ENCODE measurements at regions not wholly inside any gene's neighbourhood (a gene's known extent, or its start where the extent isn't known, plus 50 kb on each side); places are given as distances from the start of the nearest gene placed in this dataset.
"Not testable (repeated sequence)": the region's sequence is repeated elsewhere in the genome, so short reads cannot be mapped to it uniquely, and the experiment has no call there.

DNA sequence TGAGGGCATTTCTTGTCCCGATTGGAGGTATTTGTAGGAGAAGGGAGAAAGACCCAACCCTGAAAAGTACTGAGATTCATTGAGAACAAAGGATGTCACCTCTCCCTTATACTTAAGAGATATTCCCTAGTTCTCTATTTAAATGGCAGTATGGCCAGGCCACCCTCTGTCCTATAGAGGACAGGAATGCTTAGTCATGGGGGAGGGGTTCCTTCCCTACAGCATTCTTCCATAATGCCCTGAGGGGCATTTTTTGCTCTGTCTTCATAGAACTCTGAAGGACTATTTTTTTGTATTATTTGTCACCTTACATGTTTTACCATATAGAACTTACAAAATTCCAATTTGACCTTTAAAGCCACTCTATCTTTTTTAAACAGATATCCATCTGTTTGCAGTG is 176.3 kb downstream of the TMEM161B start:
- no peak for DNase-seq (ENCODE audit: low spot score)

DNA sequence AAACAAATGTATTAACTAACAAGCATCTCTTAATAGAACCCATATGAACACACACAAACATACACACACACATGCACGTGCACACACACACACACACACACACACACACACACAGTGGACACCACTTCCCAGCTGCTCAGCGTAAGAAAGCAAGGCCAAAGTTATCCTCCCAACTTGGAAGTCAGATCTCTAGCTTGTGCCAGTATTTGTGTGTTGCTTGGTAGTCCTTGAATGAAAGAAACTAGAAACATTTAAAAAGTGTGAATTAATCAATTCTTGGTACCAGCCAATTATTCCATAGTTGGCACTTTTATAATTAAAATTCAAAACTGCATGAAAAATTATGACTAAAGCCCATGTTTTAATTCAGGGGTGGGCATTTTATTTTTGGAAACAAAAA is 178.1 kb downstream of the TMEM161B start:
- DNase-seq (ENCODE audit: low spot score) = no peak

DNA sequence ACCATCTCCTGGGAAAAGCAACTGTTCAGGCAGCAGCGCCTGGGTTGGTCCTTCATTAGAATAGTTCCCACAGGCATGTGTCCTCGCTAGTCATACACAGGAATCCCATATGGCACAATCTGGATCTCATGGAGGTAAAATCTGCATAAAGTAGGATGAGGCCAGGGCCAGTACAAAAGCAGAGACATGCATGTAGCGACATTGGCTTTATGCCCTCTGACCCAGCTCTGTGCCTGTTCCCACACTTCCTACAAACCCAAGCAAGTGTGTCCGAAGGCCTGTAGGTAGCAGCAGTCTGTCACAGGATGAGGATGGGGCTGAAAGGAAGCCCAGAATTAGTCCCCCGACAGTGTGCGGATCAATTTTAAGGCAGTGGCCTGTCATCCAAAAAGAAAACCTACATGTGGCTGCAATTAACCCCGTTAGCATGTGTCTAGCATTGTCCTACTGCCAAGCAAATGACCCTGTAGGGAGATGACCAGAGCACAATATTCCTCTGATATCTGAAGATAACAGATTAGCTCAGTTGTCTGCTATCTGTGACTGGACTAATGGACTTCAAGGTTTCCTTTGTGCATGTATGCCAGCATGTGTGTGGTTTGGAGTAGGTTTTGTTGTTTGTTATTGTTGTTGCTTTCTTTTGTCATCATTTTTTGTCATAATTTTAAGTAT is 178.8 kb downstream of the TMEM161B start:
- no peak for DNase-seq (ENCODE audit: low spot score)

DNA sequence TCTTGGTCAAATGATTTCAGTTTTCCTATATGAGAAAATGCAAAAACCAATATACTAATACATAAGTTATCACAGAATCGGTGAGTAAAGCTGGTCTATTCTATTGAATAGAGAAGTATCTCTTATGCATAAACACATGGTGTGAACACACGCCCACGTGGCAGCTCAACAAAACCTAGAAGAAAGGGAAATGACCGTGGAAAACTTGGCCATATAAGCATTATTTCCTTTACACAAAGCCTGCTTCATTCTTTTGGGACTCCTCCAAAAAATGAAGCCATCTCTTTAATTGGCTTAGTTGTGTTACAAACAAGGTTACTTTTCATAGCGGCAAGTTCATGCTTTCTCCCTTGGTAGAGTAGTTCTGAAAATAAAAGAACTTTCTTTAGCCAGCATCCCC is 183.2 kb downstream of the TMEM161B start:
- no peak for DNase-seq (ENCODE audit: low spot score)

DNA sequence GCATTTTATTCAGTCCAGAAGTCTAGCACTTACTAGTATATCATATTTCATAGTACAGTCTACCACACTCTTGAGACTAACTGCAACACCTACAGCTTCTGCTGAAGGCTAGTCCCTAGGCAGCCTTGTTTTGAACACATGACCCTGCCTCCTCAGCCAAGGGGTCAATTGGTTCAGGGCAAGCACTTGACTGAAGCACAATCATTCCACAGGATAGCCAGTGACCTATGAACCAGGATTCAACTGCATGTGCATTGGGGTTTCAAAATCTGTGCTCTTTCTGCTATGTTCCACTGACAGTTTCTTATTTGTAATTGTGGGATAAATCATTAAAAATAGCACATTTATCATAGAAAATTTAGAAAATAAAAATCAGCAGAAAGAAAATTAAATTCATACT is 186.8 kb downstream of the TMEM161B start:
- DNase-seq (ENCODE audit: low spot score) = no peak

DNA sequence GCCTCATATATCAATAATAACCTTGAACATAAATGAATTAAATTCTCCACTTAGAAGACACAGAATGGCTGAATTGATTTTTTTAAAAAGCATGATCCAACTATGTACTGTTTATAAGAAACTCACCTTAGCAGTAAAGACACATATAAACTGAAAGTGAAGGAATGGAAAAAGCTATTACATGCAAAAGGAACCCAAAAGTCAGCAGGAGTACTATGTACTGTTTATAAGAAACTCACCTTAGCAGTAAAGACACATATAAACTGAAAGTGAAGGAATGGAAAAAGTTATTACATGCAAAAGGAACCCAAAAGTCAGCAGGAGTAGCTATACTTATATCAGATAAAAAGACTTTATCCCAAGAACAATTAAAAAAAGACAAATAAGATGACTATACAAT is 204.8 kb downstream of the TMEM161B start:
- no peak for DNase-seq (ENCODE audit: low spot score)

DNA sequence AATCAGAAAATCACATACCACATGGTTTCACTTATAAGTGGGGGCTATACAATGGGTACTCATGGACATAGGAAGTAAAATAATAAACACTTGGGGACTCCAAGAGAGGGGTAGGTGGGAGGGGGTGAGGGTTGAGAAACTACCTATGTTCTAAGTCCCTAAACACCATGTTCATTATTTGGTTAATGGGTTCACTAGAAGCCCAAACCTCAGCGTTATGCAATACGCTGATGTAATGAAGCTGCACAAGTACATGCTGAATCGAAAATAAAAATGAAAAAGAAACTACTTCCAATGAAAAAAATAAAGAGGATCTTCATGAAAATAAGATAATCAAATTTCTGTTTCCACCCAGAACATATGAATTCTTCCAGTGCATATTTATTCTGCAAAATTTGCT is 208.5 kb downstream of the TMEM161B start:
- no peak for DNase-seq (ENCODE audit: low spot score)

DNA sequence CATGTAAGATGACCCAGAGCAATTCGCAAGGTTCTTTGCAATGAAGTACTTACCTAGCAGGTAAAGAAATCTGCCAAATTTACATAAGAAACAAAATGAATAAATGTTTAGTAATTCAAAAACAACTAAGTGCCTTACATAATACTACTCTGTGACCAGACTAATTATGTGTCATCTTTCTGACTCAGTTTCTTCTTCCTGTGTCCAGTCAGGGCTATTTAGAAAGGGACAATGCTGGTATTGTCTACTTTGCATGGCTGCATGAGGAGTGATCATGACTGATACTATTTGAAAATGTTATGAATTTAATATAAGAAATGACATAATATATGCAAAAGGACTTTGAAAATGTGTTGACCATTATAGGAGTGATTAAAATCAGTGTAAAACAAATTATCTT is 210.0 kb downstream of the TMEM161B start:
- no peak for DNase-seq (ENCODE audit: low spot score)

DNA sequence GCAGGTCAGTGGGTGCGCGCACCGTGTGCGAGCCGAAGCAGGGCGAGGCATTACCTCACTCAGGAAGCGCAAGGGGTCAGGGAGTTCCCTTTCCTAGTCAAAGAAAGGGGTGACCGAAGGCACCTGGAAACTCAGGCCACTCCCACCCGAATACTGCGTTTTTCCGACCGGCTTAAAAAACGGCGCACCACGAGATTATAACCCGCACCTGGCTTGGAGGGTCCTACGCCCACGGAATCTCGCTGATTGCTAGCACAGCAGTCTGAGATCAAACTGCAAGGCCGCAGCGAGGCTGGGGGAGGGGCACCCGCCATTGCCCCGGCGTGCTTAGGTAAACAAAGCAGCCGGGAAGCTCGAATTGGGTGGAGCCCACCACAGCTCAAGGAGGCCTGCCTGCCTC is 216.2 kb downstream of the TMEM161B start:
- not testable (repeated sequence) for DNase-seq (ENCODE audit: low spot score)

DNA sequence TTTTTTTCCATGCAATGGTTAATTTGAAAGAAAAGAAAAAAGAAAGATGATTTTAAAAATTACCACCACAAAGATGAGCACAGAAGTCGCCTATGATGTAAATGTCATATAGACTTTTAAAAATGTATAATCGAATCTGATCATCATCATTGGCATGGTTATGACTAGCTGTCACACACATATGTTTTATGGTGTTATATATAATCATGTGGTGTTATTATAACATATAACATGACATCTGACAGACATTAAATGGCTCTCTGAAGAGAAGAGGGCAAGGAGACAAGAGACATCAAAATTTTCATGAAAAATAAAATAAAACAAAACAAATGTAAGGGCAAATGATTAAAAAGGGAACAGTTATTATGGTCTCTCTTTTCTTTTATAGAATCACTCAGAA is 217.5 kb downstream of the TMEM161B start:
- no peak for DNase-seq (ENCODE audit: low spot score)

DNA sequence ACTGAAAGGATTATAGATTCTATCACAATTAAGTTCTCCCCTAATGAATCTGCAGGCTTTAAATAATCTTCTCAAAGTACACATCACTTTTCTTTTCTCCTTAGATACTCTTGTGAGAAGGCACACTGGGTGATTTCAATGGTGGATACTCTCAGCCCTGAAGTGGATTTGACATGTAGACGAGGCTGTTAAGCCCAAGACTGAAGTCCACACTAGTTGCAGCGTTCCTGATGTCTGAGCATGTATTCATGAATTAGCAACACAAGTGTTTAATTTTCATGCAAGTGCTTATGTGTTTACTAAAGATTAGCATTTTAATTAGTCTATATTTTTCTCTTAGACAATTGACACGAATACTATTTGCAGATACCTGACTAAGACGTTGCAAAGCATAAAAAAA is 218.9 kb downstream of the TMEM161B start:
- DNase-seq (ENCODE audit: low spot score) = no peak

DNA sequence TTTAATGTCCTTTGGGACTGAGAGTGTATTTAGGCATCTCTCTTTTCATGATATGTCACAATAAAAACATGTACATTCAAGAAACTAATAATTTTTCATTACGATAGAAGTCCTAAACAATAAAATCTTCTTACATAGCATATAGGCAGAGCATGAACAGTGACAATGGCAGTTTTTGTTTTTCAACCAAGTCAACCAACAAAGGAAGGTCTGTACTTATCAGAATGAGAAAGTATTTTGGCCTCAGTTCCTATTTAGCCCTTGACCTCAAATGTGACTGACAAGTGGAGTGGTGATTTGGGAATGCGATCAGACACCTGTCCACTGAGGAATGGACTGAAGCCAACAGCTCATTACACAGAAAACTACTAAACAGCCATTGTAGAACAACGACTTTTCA is 219.5 kb downstream of the TMEM161B start:
- no peak for DNase-seq (ENCODE audit: low spot score)

DNA sequence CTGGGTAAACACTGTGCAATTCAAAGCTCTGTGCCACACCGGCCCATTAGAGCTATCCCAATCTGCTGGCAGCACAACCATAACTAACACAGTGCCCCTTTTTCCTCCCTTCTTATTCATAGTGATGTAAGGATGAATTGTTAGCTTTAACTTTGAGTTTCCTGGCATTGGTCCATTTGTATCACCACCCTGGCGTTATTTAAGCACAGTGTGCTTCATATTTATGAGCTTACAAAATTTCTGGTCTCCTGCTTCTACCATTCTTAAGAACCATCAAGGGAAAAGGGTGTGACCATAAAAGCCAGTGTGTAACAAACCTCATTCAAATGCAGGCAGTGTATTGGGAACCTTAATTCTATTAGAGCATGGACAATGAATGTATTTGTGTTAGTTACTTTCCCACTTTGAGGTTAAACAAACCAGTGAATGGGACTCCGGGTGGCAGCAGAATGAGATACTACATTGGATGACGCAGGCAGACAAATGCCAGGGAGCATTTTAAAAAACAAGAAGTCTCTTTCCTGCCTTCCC is 222.6 kb downstream of the TMEM161B start:
- no peak for DNase-seq (ENCODE audit: low spot score)

DNA sequence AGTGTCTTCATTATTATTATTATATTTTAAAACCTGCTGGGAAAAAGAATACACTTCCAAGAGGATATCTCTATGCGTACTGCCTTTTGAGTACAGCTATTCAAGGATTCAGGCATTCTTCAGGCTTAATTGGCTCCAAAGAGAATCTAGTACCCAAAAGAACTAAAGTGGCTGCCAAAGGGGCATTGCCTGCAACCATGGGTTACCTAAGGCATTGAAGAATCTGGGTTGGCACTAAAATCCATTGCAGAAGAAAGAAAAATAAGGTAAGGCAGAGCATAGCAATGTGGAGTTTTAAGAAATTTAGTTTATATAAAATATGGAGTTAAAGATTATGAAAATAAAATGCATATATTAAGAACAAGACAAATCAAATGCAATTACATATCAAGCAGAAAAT is 223.5 kb downstream of the TMEM161B start:
- DNase-seq (ENCODE audit: low spot score) = no peak

DNA sequence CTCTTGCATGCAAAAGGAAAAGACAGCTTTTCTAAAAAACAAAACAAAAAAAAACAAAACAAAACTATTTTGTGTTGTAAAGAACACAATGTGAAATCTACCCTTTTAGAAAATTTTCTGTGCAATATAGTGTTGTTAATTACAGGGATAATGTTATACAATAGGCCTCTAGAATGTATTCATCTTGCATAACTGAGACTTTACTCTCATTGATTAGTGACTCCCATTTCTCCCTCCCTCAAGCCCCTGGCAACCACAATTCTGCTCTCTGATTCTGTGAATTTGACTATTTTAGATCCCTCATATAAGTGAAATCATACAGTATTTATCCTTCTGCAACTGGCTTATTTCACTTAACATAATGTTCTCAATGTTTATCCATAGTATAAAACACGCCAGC is 234.1 kb downstream of the TMEM161B start:
- no peak for DNase-seq (ENCODE audit: low spot score)

DNA sequence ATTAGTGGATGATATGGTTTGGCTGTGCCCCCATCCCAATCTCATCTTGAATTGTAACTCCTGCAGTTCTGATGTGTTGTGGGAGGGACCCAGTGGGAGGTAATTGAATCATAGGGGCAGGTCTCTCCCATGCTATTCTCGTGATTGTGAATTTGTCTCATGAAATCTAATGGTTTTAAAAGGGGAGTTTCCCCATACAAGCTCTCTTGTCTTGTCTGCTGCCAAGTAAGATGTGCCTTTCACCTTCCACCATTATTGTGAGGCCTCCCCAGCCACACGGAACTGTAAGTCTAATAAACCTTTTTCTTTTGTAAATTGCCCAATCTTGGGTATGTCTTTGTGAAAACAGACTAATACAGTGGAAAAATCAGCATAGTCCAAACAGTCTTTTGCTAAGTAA is 235.5 kb downstream of the TMEM161B start:
- DNase-seq (ENCODE audit: low spot score) = no peak

DNA sequence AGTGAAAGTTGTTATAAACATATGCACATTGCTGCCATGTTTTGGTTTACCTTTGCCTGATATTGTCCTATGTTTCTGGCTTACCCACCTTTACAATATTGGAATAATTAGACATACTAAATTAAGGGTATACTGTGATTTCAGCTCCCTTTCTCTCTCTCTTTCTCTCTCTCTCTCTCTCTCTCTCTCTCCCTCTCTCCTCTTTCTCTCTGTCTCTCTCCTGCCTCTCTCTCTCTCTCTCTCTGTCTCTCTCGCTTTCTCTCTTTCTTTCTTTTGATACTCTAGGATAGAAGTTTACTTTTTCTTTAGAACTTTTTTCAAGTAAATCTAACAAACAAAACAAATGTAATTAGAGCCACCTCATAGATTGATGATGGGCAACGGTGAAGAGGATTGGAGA is 239.6 kb downstream of the TMEM161B start:
- DNase-seq (ENCODE audit: low spot score) = no peak

DNA sequence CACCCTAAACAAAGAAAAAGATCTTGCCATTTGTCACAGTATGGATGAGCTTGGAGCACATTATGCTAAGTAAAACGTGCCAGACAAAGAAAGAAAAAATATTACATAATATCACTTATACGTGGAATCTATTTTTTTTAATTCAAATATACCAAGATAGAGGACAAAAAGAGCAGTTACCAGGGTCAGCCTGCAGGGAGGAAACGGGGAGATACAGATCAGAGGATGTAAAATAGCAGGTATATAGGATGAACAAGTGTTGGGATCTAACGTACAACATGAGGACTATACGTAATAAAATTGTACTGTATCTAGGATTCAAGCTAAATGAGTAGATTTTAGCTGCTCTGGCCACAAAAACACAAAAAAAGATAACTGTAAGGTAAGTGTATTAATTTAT is 247.5 kb downstream of the TMEM161B start:
- no peak for DNase-seq (ENCODE audit: low spot score)

DNA sequence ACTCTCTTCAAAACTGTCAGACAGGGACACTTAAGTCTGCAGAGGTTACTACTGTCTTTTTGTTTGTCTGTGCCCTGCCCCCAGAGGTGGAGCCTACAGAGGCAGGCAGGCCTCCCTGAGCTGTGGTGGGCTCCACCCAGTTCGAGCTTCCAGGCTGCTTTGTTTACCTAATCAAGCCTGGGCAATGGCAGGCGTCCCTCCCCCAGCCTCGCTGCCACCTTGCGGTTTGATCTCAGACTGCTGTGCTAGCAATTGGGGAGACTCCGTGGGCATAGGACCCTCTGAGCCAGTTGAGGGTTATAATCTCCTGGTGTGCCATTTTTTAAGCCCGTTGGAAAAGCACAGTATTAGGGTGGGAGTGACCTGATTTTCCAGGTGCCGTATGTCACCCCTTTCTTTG is 253.7 kb downstream of the TMEM161B start:
- DNase-seq (ENCODE audit: low spot score) = not testable (repeated sequence)

DNA sequence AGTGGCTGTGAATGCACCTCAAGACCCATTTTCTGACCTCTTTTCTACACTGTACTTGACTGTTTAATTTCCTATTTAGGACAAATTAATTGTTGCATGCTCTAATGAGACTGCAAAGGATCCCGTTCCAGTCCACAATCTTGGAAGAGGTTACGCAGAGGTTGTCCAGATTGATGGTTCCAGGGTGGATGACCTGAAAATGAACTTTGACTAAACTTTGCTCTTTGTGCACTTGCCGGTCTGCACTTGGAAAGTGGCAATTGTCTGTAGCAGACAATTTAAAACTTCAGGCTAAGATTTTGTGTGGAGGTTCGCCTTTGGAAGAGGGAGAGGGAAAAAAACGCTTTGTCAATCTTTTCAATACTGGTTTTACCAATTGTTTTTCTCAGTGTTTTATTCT is 267.8 kb downstream of the TMEM161B start:
- DNase-seq (ENCODE audit: low spot score) = no peak

DNA sequence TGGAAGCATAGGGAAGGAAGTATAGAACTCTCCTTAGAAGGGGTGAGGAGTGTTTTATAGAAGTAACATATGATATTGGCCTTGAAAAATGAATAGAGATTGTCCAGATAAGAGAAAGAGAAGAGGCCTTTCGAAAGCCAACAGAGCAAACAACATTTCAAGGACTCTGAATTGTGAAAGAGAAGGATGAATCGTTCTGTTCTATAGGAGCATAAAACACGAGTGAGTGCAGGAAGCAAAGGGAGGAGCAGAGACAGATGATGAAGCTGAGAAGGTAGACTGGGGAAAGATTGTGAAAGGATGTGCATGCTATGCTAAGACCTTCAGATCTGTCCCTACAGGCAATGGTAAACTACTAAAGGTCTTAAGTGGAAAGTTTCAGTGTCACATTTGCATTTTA is 271.0 kb downstream of the TMEM161B start:
- DNase-seq (ENCODE audit: low spot score) = no peak

DNA sequence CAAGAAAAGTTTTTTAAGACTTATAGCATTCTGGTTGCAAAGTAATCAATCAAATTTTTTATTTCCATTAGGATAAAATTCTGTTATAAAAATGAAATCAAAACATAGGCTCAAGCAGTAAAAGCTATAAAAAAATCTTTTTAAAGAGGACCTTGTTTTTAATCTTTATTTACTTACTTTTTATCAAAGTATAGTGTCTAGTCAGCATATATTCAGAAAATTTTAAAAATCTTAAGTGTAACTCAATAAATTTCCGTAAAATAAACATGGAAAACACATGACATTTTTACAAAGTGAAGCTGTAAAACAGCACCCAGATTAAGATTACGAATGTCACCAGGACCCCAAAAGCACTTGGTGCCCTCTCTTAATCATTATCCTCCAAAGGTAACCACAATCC is 302.4 kb downstream of the TMEM161B start:
- no peak for DNase-seq (ENCODE audit: low spot score)

DNA sequence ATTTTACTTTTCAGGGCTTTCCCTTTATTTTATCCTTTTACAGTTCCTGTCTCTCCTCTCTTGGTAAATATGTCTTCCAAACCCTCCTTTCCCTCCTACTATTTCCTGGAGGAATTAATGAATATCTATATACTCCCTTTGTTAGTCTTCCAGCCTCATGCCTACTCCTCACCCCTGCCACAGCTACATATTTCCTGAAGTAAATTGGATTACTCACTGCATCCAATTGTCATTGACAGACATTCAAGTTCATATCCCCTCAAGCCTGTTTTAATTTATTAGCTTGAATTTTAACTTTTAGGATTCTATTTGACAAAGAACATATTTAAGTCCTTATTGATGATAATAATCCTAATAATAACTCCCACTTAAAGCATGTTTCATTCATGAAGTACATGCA is 314.5 kb downstream of the TMEM161B start:
- no peak for DNase-seq (ENCODE audit: low spot score)

DNA sequence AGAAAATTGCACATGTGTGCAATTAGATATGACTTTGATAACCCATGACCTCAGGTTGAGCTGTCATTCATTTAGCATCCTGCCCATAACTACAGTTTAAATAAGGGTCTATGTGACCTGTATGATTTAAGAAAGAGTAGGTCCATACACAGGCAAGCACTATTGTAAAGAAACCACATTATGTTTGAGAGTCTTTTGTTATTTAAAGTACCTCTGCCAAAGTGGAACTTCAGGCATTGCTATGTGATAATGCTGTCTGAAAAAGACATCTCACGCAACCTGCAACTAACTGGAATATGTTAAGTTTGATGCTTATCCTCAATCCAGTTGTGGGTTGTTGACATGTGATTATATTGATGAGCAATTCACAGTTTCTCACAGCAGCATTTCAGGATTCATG is 317.0 kb downstream of the TMEM161B start:
- DNase-seq (ENCODE audit: low spot score) = no peak

All from SW480 (cell line).